ENCODE measurements at regions not wholly inside any gene's neighbourhood (a gene's known extent, or its start where the extent isn't known, plus 50 kb on each side); places are given as distances from the start of the nearest gene placed in this dataset.

DNA sequence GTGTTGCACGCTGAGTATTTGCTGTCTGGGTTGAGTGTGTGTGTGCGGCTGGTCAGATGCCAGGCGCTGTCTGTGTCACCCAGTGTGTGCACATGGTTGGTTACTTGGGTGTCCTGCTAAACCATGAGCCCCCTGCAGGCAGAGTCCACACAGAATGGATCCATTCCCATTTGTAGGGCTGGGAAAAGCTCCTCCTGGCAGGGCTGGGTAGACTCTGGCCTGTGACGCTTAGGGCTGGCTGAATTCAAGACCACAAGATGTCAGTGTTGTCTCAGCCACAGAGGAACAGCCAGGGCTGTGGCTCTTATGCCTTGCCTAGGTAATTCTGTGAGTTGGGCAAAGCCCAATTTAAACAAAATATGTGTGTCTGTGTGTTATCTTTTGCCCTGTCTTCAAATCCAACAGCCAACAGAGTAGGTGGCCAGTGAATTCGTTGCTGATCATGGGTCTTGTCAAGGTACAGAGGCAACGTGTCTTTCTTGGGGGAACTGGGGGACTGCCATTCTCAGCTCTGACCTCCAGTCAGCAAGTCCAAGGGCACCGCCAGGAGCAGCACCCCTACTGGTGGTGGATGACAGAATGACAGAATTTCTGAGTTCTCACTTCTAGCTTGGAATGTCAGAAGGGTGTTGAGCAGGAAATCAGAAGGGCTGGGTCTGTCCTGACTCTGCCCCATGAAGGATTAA, 285.1 kb downstream of the CCSER2 start:
- TF ChIP-seq, protein P1, sequence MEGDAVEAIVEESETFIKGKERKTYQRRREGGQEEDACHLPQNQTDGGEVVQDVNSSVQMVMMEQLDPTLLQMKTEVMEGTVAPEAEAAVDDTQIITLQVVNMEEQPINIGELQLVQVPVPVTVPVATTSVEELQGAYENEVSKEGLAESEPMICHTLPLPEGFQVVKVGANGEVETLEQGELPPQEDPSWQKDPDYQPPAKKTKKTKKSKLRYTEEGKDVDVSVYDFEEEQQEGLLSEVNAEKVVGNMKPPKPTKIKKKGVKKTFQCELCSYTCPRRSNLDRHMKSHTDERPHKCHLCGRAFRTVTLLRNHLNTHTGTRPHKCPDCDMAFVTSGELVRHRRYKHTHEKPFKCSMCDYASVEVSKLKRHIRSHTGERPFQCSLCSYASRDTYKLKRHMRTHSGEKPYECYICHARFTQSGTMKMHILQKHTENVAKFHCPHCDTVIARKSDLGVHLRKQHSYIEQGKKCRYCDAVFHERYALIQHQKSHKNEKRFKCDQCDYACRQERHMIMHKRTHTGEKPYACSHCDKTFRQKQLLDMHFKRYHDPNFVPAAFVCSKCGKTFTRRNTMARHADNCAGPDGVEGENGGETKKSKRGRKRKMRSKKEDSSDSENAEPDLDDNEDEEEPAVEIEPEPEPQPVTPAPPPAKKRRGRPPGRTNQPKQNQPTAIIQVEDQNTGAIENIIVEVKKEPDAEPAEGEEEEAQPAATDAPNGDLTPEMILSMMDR (IDR thresholded peaks at IDR 0.05) = peak; percentile 8 to 61 (median 39)
- TF ChIP-seq POLR2A (IDR thresholded peaks at IDR 0.05) = no peak
